Fibroblast of lung (primary cell): ENCODE measurements at regions not wholly inside any gene's neighbourhood (a gene's known extent, or its start where the extent isn't known, plus 50 kb on each side); places are given as distances from the start of the nearest gene placed in this dataset.

Experiments used
- DNase-seq, 2 donors: peaks; one replicate each; pipeline versions ENCODE4 v3.0.0 to v3.0.0-alpha.2; 2010; ENCODE audit warnings: low read depth in 2 of 2
- H2AFZ ChIP-seq: 2 replicates; pipeline ENCODE4 v1.5.1; 2012; ENCODE audit warnings: low read length, control low read depth, inconsistent platforms
- H3K27ac ChIP-seq: 2 replicates; pipeline ENCODE4 v1.5.1; 2011; ENCODE audit warnings: low read length, control low read depth; ENCODE audit not compliant: insufficient read depth
- H3K27me3 ChIP-seq: 2 replicates; pipeline ENCODE4 v1.5.1; 2011; ENCODE audit warnings: mild to moderate bottlenecking, low read length; ENCODE audit not compliant: control insufficient read depth, insufficient read depth
- H3K36me3 ChIP-seq: 2 replicates; pipeline ENCODE4 v1.5.1; 2011; ENCODE audit warnings: low read length; ENCODE audit not compliant: control insufficient read depth, insufficient read depth
- H3K4me1 ChIP-seq: 2 replicates; pipeline ENCODE4 v1.5.1; 2011; ENCODE audit warnings: low read length; ENCODE audit not compliant: control insufficient read depth, insufficient read depth; ENCODE audit errors: extremely low read depth
- H3K4me2 ChIP-seq: 2 replicates; pipeline ENCODE4 v1.5.1; 2011; ENCODE audit warnings: low read length, control low read depth; ENCODE audit not compliant: insufficient read depth; ENCODE audit errors: extremely low read depth
- H3K4me3 ChIP-seq, 4 experiments: fragments of 200-600 bp in 1 of 4; sonication (generic) in 1 of 4; replicated peaks in 1 of 4; 2 replicates each; pipeline ENCODE4 v1.5.1; 2011 to 2016; ENCODE audit warnings: low read length in 4 of 4, low read depth in 3 of 4, mild to moderate bottlenecking in 3 of 4, control low read depth in 2 of 4, inconsistent platforms in 1 of 4, mixed read lengths in 1 of 4; ENCODE audit not compliant: insufficient read depth in 1 of 4; ENCODE audit errors: control extremely low read depth in 1 of 4
- H3K79me2 ChIP-seq: 2 replicates; pipeline ENCODE4 v1.5.1; 2012; ENCODE audit warnings: mild to moderate bottlenecking, low read length, inconsistent platforms; ENCODE audit not compliant: control insufficient read depth, insufficient read depth
- H3K9ac ChIP-seq: 2 replicates; pipeline ENCODE4 v1.5.1; 2011; ENCODE audit warnings: mild to moderate bottlenecking, low read length, control low read depth; ENCODE audit not compliant: insufficient read depth
- H3K9me3 ChIP-seq: 2 replicates; pipeline ENCODE4 v1.5.1; 2012; ENCODE audit warnings: low read depth, low read length; ENCODE audit not compliant: control insufficient read depth, insufficient read depth
- H4K20me1 ChIP-seq: 2 replicates; pipeline ENCODE4 v1.5.1; 2011; ENCODE audit warnings: low read length; ENCODE audit not compliant: control insufficient read depth, insufficient read depth; ENCODE audit errors: extremely low read depth
- EZH2 ChIP-seq: IDR thresholded peaks from 2 replicates; pipeline ENCODE4 v1.5.1; 2012; ENCODE audit warnings: low read length, control low read depth, mild to moderate bottlenecking; ENCODE audit errors: missing control alignments
- TF ChIP-seq, protein P1 (sequence below), 2 donors: IDR thresholded peaks in 1 of 2; conservative IDR thresholded peaks in 1 of 2; 1 replicate in 1 of 2; 2 replicates in 1 of 2; pipeline ENCODE4 v1.5.1; 2011 to 2012; ENCODE audit warnings: low read length in 2 of 2, control low read depth in 1 of 2, inconsistent platforms in 1 of 2, low read depth in 1 of 2, mild to moderate bottlenecking in 1 of 2

GRCh38 chr4:63742882-63743281, 666.4 kb downstream of the TECRL start:
- TF ChIP-seq EZH2: no peak
- TF ChIP-seq, protein P1, sequence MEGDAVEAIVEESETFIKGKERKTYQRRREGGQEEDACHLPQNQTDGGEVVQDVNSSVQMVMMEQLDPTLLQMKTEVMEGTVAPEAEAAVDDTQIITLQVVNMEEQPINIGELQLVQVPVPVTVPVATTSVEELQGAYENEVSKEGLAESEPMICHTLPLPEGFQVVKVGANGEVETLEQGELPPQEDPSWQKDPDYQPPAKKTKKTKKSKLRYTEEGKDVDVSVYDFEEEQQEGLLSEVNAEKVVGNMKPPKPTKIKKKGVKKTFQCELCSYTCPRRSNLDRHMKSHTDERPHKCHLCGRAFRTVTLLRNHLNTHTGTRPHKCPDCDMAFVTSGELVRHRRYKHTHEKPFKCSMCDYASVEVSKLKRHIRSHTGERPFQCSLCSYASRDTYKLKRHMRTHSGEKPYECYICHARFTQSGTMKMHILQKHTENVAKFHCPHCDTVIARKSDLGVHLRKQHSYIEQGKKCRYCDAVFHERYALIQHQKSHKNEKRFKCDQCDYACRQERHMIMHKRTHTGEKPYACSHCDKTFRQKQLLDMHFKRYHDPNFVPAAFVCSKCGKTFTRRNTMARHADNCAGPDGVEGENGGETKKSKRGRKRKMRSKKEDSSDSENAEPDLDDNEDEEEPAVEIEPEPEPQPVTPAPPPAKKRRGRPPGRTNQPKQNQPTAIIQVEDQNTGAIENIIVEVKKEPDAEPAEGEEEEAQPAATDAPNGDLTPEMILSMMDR (conservative IDR thresholded peaks at IDR 0.05 in 1 of 2, IDR thresholded peaks at IDR 0.05 in 1 of 2; ENCODE audit: low read depth in 1 of 2, low read length in 2 of 2): no peak
- H2AFZ ChIP-seq: no peak overlapping the region
- no peak overlapping the region for H3K9ac ChIP-seq
- no peak overlapping the region for H3K27ac ChIP-seq
- H3K9me3 ChIP-seq: no peaks in the 10 kb centered on the region
- no peaks in the 10 kb centered on the region for H4K20me1 ChIP-seq
- H3K4me3 ChIP-seq: no peak overlapping the region
- no peak overlapping the region for H3K4me2 ChIP-seq
- H3K27me3 ChIP-seq: no peaks in the 10 kb centered on the region
- no peaks in the 10 kb centered on the region for H3K36me3 ChIP-seq
- H3K4me1 ChIP-seq: no peaks in the 10 kb centered on the region
- H3K79me2 ChIP-seq: no peaks in the 10 kb centered on the region
- no peak for DNase-seq

DNA sequence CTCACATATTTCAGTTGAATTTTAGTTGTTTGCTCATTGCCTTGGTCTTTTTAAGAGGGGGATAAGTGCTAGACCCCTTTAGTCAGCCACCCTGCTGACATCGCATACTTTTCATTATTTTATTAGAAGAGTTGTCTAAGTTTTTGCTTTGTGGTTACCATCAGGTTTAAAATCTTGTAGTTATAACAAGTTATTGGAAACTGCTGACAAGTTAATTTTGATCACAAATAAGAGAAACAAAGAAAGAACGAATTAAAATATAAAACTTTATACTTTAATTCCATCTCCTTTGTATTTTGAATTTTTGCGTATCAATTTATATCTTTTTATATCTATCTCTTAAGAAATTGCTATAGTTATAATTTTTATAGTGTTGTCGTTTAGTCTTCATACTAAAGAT, 679.7 kb downstream of the TECRL start:
- H3K27me3 ChIP-seq: no peaks in the 10 kb centered on the region
- H3K9me3 ChIP-seq: no peaks in the 10 kb centered on the region
- no peak overlapping the region for H3K9ac ChIP-seq
- no peak for DNase-seq
- no peaks in the 10 kb centered on the region for H4K20me1 ChIP-seq
- H3K79me2 ChIP-seq: no peaks in the 10 kb centered on the region
- H3K4me2 ChIP-seq: no peak overlapping the region
- no peaks in the 10 kb centered on the region for H3K4me1 ChIP-seq
- no peak overlapping the region for H2AFZ ChIP-seq
- H3K4me3 ChIP-seq: no peak overlapping the region
- no peak overlapping the region for H3K27ac ChIP-seq
- TF ChIP-seq, protein P1 (conservative IDR thresholded peaks at IDR 0.05 in 1 of 2, IDR thresholded peaks at IDR 0.05 in 1 of 2; ENCODE audit: low read depth in 1 of 2, low read length in 2 of 2): no peak
- no peak for TF ChIP-seq EZH2
- H3K36me3 ChIP-seq: no peaks in the 10 kb centered on the region

- TF ChIP-seq EZH2: no peak
- TF ChIP-seq, protein P1 (conservative IDR thresholded peaks at IDR 0.05 in 1 of 2, IDR thresholded peaks at IDR 0.05 in 1 of 2; ENCODE audit: low read depth in 1 of 2, low read length in 2 of 2): no peak
- Histone ChIP-seq H3K4me2 (no peak overlapping the region), H3K9me3 (no peaks in the 10 kb centered on the region), H3K9ac (no peak overlapping the region), H2AFZ (no peak overlapping the region), H3K79me2 (no peaks in the 10 kb centered on the region), H3K36me3 (no peaks in the 10 kb centered on the region), H3K4me1 (no peaks in the 10 kb centered on the region), H4K20me1 (no peaks in the 10 kb centered on the region), H3K27ac (no peak overlapping the region), H3K4me3 (no peak overlapping the region), H3K27me3 (no peaks in the 10 kb centered on the region)
- DNase-seq: no peak
Observed at GRCh38 chr4:63728480-63729177, 680.6 kb downstream of the TECRL start.
